Upper lobe of left lung (tissue), 4 donors: ENCODE measurements at regions not wholly inside any gene's neighbourhood (a gene's known extent, or its start where the extent isn't known, plus 50 kb on each side); places are given as distances from the start of the nearest gene placed in this dataset.

Source experiments
- POLR2AphosphoS5 ChIP-seq, 2 donors: sonication (generic); formaldehyde crosslinking; IDR thresholded peaks; one replicate each; pipeline ENCODE4 v1.5.1; 2017; ENCODE audit warnings: antibody characterized with exemption in 2 of 2
- TF ChIP-seq, protein P1 (sequence below), 6 experiments: fragments of 450-650 bp in 4 of 6; fragments of 200-600 bp in 2 of 6; sonication (generic) in 2 of 6; IDR thresholded peaks; one replicate each; pipeline ENCODE4 v1.5.1; 2016 to 2019; ENCODE audit warnings: antibody characterized with exemption in 6 of 6

DNA sequence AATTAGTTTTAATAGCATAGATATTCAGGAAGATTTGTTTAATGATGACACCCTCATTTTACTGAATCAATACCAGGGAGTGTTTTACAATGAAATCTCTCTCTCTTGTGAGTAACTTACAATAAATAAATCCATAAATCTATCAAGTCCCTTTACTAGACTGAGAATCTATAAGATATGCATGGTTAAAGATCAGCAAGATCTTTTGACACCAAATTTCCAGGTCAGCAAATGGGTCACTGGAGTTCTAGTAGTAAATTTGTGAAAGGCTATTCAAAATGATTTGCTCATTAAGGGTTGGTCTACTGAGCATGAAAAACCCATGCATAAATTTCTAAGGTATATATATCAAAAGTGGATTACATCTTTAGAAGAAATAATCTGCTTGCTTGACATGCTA is 512.1 kb upstream of the ITGA1 start:
- no peak for TF ChIP-seq POLR2AphosphoS5 (IDR thresholded peaks at IDR 0.05)
- TF ChIP-seq, protein P1, sequence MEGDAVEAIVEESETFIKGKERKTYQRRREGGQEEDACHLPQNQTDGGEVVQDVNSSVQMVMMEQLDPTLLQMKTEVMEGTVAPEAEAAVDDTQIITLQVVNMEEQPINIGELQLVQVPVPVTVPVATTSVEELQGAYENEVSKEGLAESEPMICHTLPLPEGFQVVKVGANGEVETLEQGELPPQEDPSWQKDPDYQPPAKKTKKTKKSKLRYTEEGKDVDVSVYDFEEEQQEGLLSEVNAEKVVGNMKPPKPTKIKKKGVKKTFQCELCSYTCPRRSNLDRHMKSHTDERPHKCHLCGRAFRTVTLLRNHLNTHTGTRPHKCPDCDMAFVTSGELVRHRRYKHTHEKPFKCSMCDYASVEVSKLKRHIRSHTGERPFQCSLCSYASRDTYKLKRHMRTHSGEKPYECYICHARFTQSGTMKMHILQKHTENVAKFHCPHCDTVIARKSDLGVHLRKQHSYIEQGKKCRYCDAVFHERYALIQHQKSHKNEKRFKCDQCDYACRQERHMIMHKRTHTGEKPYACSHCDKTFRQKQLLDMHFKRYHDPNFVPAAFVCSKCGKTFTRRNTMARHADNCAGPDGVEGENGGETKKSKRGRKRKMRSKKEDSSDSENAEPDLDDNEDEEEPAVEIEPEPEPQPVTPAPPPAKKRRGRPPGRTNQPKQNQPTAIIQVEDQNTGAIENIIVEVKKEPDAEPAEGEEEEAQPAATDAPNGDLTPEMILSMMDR (IDR thresholded peaks at IDR 0.05): no peak
